ENCODE measurements at regions not wholly inside any gene's neighbourhood (a gene's known extent, or its start where the extent isn't known, plus 50 kb on each side); places are given as distances from the start of the nearest gene placed in this dataset.

GRCh38 chr3:10715886-10716285, 100.1 kb upstream of the SLC6A11 start:
- no peak for TF ChIP-seq CTCF (IDR thresholded peaks at IDR 0.05 in 2 of 3, conservative IDR thresholded peaks at IDR 0.05 in 1 of 3; ENCODE audit: borderline replicate concordance in 1 of 3, insufficient read depth in 1 of 3, low read depth in 2 of 3, low read length in 2 of 3)
- no peak for TF ChIP-seq MAX (IDR thresholded peaks at IDR 0.05)
- TF ChIP-seq RAD21 (IDR thresholded peaks at IDR 0.05; ENCODE audit: low read depth), result no peak
- TF ChIP-seq EZH2phosphoT487 (IDR thresholded peaks at IDR 0.05; ENCODE audit: borderline replicate concordance), result no peak

Measured in HCT116 (cell line).